Right renal pelvis (tissue), 4 donors: ENCODE measurements at regions not wholly inside any gene's neighbourhood (a gene's known extent, or its start where the extent isn't known, plus 50 kb on each side); places are given as distances from the start of the nearest gene placed in this dataset.

ENCODE experiments used
- DNase-seq, 4 donors: peaks; one replicate each; pipeline ENCODE4 v3.0.0-alpha.2; 2013; ENCODE audit warnings: low read depth in 4 of 4, low spot score in 3 of 4, missing footprints in 1 of 4

GRCh38 chr6:8223678-8224077 is 121.3 kb upstream of the EEF1E1 start:
- no peak for DNase-seq

DNA sequence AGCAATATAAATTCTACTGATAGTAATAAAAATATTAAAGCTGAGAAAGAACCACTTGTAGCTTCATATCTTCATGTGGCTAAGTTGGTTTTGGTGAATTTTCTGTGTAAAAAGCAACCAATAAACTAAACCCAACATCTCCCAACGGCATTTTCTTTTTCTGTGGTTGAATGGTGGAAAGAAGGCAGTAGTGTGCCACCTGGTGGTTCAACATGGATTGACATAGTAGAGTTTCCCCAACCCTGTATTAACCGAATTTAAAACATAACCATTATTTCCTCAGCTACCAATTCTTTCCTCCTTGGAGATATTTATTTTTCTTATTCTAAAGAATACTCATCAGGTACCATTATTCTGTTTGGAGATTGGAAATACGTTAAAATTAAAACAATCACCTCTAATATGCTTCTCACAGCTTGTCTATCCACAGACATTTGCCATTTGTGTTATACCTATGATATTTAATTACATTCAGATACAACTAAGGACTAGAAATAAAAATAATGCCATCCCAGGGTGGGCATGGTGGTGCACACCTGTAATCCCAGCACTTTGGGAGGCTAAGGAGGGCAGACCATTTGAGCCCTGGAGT is 117.1 kb upstream of the EEF1E1 start:
- peak in 3 of 4 donors; percentile 42 to 56 (median 49) for DNase-seq

DNA sequence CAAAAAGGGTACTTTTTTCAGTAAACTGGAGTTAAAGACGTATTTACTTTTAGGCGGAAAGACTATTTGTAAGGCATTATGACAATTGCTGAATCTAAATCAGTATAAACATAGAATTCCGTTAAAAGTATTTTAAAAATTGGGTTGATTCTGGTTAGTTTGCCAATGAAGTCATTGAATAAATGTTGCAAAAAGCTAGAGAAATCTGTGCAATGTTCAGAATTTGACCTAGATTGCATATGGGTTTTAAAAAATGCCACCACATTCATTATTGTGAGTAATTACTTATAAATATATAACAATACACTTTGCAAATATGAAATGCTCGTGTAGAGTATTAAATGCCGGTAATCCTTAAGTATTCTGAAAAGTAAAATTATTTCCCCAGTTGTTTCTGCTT is 116.5 kb upstream of the EEF1E1 start:
- no peak for DNase-seq

GRCh38 chr6:8215631-8216030 is 113.3 kb upstream of the EEF1E1 start:
- DNase-seq: no peak

GRCh38 chr6:8213995-8214394 is 111.6 kb upstream of the EEF1E1 start:
- no peak for DNase-seq

- DNase-seq: no peak
These were observed 110.5 kb upstream of the EEF1E1 start for GRCh38 chr6:8212720-8213434.

- DNase-seq: no peak
These were observed 105.5 kb upstream of the EEF1E1 start for GRCh38 chr6:8207869-8208191.

DNA sequence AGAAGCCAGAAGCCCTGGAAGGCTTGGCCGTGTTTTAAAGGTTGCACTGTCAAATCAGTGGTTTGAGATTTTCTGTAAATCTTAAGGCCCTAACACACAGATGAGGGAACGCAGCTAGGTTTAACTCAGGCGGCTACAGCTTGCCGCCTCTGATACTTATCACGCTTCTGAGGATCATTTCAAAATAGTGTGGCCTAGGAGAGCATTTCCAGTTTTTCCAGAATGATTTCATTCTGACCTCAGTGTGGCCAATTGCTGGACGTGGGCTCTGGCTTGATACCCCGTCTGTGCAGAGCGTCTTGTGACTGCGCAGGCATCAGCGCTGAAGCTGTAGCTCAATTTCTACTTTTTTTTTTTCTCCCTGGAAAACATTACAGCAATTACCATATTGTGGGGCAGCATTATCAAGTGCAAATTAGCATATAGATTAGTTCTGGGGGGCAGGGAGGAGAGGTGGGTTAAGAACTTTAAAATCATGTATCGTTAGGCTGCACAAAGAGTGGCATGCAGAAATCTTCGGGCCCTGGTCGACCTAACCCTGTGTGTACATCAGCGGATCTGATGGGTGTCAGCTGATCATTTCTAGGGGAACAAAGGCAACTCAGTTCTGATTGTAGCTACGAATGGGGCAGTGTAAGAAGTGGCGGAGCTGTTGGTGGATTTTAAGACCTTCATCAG is 105.0 kb upstream of the EEF1E1 start:
- DNase-seq: no peak

DNA sequence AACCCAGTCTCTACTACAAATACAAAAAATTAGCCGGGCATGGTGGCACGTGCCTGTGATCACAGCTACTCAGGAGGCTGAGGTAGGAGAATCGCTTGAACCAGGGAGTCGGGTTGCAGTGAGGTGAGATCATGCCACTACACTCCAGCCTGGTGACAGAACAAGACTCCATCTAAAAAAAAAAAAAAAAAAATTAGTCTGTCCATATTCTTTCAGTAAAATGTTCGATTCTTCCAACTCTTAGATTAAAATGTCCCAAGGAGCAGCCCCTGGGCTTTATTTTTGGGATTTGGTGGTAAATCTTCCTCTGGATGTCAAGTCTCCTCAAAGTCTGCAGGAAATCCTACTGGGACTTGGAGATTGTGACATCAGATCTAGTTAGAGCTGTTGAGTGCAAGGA is 101.0 kb upstream of the EEF1E1 start:
- DNase-seq: no peak

DNA sequence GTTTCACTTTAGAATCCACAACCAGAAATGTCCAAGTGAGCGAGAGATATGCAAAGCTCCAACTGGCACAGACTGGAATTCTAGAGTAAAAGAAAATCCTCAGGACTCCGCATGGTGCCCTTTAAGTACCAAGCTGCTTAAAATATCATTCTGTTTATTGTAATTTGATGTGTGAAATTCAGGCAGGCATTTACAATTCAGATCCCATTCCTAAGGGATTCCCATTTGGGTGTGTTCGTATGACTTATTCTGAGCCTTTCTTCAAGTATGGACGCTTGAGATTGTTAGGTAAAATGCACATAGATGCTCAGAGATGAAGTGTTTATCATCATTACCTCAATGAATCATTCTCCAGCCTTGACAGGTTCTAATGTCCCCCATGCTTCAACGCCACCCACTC is 99.3 kb upstream of the EEF1E1 start:
- no peak for DNase-seq

GRCh38 chr6:8200255-8200654 is 97.9 kb upstream of the EEF1E1 start:
- DNase-seq: no peak

DNA sequence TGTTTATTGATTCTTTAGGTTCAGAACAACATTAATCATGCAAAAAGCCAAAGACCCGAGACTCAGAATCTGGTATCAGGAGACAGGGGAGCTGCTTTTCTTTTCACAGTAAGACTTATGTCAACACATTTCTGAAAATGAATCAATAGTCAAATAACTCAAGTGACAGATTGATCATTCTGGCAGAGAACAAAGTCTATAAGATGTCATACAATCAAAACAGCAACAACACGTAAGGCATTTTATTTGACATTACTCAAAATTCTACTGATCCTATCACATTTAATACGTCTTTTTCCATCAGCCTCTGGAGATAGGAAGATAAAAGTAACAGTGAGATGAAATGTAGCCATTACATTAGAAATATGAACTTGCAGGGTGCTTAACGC is 93.4 kb upstream of the EEF1E1 start:
- DNase-seq: no peak

DNA sequence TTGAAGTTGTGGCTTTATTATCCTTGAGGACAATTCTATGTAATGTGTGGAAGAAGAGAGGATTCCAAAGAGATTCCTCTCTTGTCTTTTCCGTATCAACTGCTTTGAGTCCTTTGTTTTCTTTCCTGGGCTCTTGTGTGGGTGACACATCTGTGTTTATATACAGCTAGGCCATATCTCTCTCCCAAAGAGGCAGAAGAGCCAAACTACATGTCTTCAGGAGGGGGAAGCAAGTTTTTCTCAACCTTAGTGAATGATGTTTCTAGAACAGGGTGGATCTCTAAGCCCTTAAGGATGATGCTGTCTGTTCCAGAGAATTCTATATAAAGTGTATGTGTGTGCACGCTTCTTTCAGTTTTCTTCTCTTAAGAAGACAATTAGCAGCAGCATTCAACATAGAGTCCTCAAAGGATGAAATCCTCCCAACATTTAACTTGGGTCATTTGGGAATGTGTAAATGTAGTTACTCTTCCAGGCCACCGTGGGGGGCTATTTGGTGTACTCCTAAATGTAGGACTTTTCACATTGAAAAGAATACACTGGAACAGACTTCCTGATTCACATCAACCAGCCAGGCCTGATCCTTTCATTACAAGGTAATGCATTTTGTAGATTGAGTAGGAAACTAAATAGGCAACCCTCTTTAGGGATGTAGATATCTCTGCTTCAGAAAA is 92.8 kb upstream of the EEF1E1 start:
- no peak for DNase-seq

DNA sequence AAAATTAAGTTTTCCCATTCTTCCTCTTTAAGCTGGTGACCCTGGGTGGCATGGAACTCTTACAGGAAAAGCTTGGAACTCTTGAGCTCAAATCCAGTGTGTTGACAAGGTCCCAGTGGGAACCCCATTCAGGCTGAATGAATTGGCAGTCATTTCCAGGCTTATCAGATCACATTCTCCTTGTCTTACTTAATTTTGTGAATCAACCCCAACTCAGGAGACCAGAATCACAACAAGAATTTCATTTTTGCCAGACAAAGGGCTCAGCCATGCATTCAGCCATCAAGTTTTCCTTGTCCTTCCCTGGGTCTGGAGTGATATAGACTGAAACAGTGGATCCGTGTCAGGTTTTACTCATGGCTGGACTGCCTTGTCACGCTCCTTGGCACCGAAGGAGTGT is 92.1 kb upstream of the EEF1E1 start:
- no peak for DNase-seq

- DNase-seq: no peak
These were observed 91.2 kb upstream of the EEF1E1 start for GRCh38 chr6:8193541-8193940.

GRCh38 chr6:8192597-8192996 is 90.2 kb upstream of the EEF1E1 start:
- DNase-seq: no peak

GRCh38 chr6:8192067-8192466 is 89.7 kb upstream of the EEF1E1 start:
- no peak for DNase-seq

- no peak for DNase-seq
These were observed 89.3 kb upstream of the EEF1E1 start for GRCh38 chr6:8191629-8192028.

GRCh38 chr6:8187209-8187608 is 84.9 kb upstream of the EEF1E1 start:
- no peak for DNase-seq

- no peak for DNase-seq
These were observed 80.7 kb upstream of the EEF1E1 start for GRCh38 chr6:8182902-8183665.
